ENCODE measurements at regions not wholly inside any gene's neighbourhood (a gene's known extent, or its start where the extent isn't known, plus 50 kb on each side); places are given as distances from the start of the nearest gene placed in this dataset.

GRCh38 chr3:19792388-19792787, 141.6 kb downstream of the EFHB start:
- H3K36me3 Mint-ChIP-seq, result no peaks in the 10 kb centered on the region
- H3K9me3 Mint-ChIP-seq, result peaks cover 2% of the 10 kb centered on the region; the same call in 1 of the 2 replicates
- DNase-seq (ENCODE audit: low spot score) (no peak), ATAC-seq (peak; percentile 51)
- H3K4me3 Mint-ChIP-seq, result no peak overlapping the region
- no peaks in the 10 kb centered on the region for H3K4me1 Mint-ChIP-seq
- POLR2A ChIA-PET, result no interaction called here
- CTCF ChIA-PET, result no interaction called here
- H3K27me3 Mint-ChIP-seq (ENCODE audit: low read depth), result no peaks in the 10 kb centered on the region
- no peak overlapping the region for H3K27ac Mint-ChIP-seq
- TF ChIP-seq ZBTB43 (CRISPR knock-in tag; IDR thresholded peaks at IDR 0.05) (no peak), FOXJ3 (CRISPR knock-in tag; IDR thresholded peaks at IDR 0.05; ENCODE audit: borderline replicate concordance) (no peak), ATF2 (CRISPR knock-in tag; IDR thresholded peaks at IDR 0.05; ENCODE audit: borderline replicate concordance, low read depth) (no peak), ZNF121 (CRISPR knock-in tag; IDR thresholded peaks at IDR 0.05) (no peak), IRF2 (CRISPR knock-in tag; IDR thresholded peaks at IDR 0.05; ENCODE audit: borderline replicate concordance, low read depth) (no peak), MXD4 (CRISPR knock-in tag; IDR thresholded peaks at IDR 0.05; ENCODE audit: borderline replicate concordance) (no peak), NFYB (CRISPR knock-in tag; conservative IDR thresholded peaks at IDR 0.05; ENCODE audit: low read depth) (no peak), FOXK1 (CRISPR knock-in tag; IDR thresholded peaks at IDR 0.05) (no peak), SOX15 (CRISPR knock-in tag; IDR thresholded peaks at IDR 0.05) (no peak), ZNF219 (CRISPR knock-in tag; IDR thresholded peaks at IDR 0.05; ENCODE audit: borderline replicate concordance) (no peak), SP1 (CRISPR knock-in tag; conservative IDR thresholded peaks at IDR 0.05) (no peak), ZBTB21 (CRISPR knock-in tag; IDR thresholded peaks at IDR 0.05; ENCODE audit: borderline replicate concordance) (no peak), NR2C2 (CRISPR knock-in tag; IDR thresholded peaks at IDR 0.05) (no peak), ATF1 (CRISPR knock-in tag; IDR thresholded peaks at IDR 0.05) (no peak), JAZF1 (CRISPR knock-in tag; IDR thresholded peaks at IDR 0.05) (no peak), STAT6 (CRISPR knock-in tag; conservative IDR thresholded peaks at IDR 0.05; ENCODE audit: low read depth) (no peak)

GRCh38 chr3:19775765-19776164, 158.3 kb downstream of the EFHB start:
- POLR2A ChIA-PET, result no interaction called here
- CTCF ChIA-PET, result no interaction called here
- H3K27ac Mint-ChIP-seq, result peak overlapping the region; percentile 13
- peaks cover 5% of the 10 kb centered on the region for H3K9me3 Mint-ChIP-seq
- peaks cover 4% of the 10 kb centered on the region for H3K36me3 Mint-ChIP-seq
- H3K27me3 Mint-ChIP-seq (ENCODE audit: low read depth), result no peaks in the 10 kb centered on the region
- ATAC-seq, result peak; percentile 74
- no peak for DNase-seq (ENCODE audit: low spot score)
- no peak overlapping the region for H3K4me3 Mint-ChIP-seq
- peaks cover 55% of the 10 kb centered on the region for H3K4me1 Mint-ChIP-seq
- no peak for TF ChIP-seq NFE2L1 (CRISPR knock-in tag; IDR thresholded peaks at IDR 0.05)
- TF ChIP-seq CREM (CRISPR knock-in tag; IDR thresholded peaks at IDR 0.05), result no peak
- no peak for TF ChIP-seq MYBL2 (CRISPR knock-in tag; IDR thresholded peaks at IDR 0.05)
- TF ChIP-seq PRDM15 (CRISPR knock-in tag; IDR thresholded peaks at IDR 0.05), result no peak
- TF ChIP-seq E2F5 (CRISPR knock-in tag; IDR thresholded peaks at IDR 0.05), result no peak
- no peak for TF ChIP-seq ZNF532 (CRISPR knock-in tag; IDR thresholded peaks at IDR 0.05; ENCODE audit: borderline replicate concordance)

Measured in WTC11 (cell line).